HUES64 (cell line): ENCODE measurements at regions not wholly inside any gene's neighbourhood (a gene's known extent, or its start where the extent isn't known, plus 50 kb on each side); places are given as distances from the start of the nearest gene placed in this dataset.
"Not testable (repeated sequence)": the region's sequence is repeated elsewhere in the genome, so short reads cannot be mapped to it uniquely, and the experiment has no call there.

Source experiments
- H3K27ac ChIP-seq: 2 replicates; pipeline ENCODE4 v1.7.0; 2013; ENCODE audit warnings: low read depth, low read length, inconsistent platforms
- H3K27me3 ChIP-seq: 2 replicates; pipeline ENCODE4 v1.6.1; 2013; ENCODE audit warnings: mild to moderate bottlenecking, low read length; ENCODE audit not compliant: insufficient read depth
- H3K36me3 ChIP-seq: 2 replicates; pipeline ENCODE4 v1.6.1; 2013; ENCODE audit warnings: mild to moderate bottlenecking, low read length; ENCODE audit not compliant: insufficient read depth
- H3K4me1 ChIP-seq: 2 replicates; pipeline ENCODE4 v1.6.1; 2013; ENCODE audit warnings: mild to moderate bottlenecking, low read length, moderate library complexity; ENCODE audit not compliant: insufficient read depth
- H3K4me3 ChIP-seq: 2 replicates; pipeline ENCODE4 v1.5.1; 2013; ENCODE audit warnings: mild to moderate bottlenecking, low read length, moderate library complexity
- H3K9ac ChIP-seq: 2 replicates; pipeline ENCODE4 v1.6.1; 2013; ENCODE audit warnings: mild to moderate bottlenecking, low read depth, low read length
- H3K9me3 ChIP-seq: 2 replicates; pipeline ENCODE4 v1.6.1; 2013; ENCODE audit warnings: low read depth, low read length; ENCODE audit not compliant: insufficient read depth
- WGBS: fragments of 150-250, 120-280 bp; methylation state at CpG from one replicate; pipeline ENCODE4 v1.1.7; 2013; ENCODE audit warnings: missing lambda C conversion rate; 5-methylcytosine and 5-hydroxymethylcytosine counted together

DNA sequence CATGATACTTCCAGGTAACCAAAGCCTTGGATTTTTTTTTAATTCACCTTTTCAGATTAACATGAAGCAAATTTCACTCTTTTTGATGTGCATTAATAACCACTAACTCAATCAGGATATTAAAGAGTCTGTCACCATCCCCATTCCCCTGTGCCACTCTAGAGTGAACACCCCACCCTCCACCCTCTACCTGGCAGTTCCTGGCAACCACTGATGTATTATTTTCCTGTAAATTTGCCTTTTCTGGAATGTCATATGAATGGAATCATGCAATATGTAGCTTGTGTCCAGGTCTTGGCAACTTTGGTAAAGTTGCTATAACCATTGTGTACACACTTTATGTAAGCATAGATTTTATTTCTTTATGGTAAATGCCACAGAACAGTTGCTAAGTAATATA lies 627.6 kb downstream of the MCTP2 start:
- Histone ChIP-seq H3K9me3 (no peaks in the 10 kb centered on the region), H3K4me1 (0 out of 2 replicates have a peak, but pooled peaks cover 2% of the 10 kb centered on the region), H3K36me3 (no peaks in the 10 kb centered on the region), H3K27ac (no peak overlapping the region), H3K9ac (no peak overlapping the region), H3K27me3 (no peaks in the 10 kb centered on the region), H3K4me3 (no peak overlapping the region)

DNA sequence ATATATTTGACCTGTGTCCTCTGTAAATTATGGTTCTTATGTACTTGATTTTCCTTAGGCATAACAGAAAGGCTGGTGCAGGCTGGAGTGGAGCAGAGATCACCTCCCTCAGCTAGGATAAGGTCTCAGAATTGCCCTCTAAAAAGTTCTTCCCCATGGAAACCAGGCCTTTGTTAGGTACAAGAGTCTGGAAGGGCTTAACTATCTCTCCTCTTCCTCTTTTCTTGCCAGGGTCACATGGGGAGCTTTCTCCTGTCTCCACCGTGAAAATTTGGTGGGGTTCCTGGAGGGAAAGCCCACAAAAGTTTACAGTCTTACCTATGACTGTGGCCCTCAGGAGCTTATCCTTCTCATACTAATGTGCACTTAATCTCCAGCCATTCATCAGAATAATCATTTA lies 633.2 kb downstream of the MCTP2 start:
- no peak overlapping the region for H3K4me3 ChIP-seq
- 100% methylated on average over 1 of the region's 1 CpG for WGBS

DNA sequence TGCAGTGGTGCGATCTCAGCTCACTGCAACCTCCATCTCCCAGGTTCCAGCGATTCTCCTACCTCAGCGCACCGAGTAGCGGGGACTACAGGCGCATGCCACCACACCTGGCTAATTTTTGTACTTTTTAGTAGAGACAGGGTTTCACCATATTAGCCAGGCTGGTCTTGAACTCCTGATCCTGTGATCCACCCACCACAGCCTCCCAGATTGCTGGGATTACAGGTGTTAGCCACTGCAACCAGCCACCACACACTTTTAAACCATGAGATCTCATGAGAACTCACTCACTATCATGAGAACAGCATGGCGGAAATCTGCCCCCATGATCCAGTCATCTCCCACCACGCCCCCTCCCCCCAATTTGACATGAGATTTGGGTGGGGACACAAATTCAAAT lies 636.9 kb downstream of the MCTP2 start:
- not testable (repeated sequence) for H3K27me3 ChIP-seq, H3K9me3 ChIP-seq, H3K4me3 ChIP-seq, H3K27ac ChIP-seq, H3K36me3 ChIP-seq, H3K4me1 ChIP-seq, H3K9ac ChIP-seq
- WGBS = 93% methylated on average over 8 of the region's 8 CpGs

More for the DNA sequence above, 633.2 kb downstream of the MCTP2 start:
- no peak overlapping the region for H3K9ac ChIP-seq
- no peak overlapping the region for H3K27ac ChIP-seq
- no peaks in the 10 kb centered on the region for H3K4me1 ChIP-seq
- no peaks in the 10 kb centered on the region for H3K9me3 ChIP-seq
- no peaks in the 10 kb centered on the region for H3K27me3 ChIP-seq
- H3K36me3 ChIP-seq = no peaks in the 10 kb centered on the region

DNA sequence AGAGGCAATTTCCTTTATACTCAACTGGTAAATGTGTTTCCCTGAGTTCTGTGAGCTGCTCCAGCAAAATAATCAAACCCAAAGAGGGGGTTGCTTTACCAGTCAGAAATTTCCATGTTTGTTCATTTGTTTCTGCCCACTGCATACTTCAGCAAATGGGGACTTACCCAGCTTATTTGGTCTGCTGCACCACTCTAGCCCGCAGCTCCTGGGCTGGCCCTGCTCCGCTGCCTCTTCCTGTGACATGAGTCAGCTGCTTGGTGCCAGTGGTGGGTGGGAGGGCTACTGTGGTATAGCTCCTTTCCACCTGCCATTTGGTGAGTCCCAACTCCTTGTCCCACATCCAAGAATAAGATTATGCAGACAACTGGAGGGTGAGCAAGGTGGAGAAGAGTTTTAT lies 644.2 kb downstream of the MCTP2 start:
- Histone ChIP-seq H3K27ac (no peak overlapping the region), H3K36me3 (no peaks in the 10 kb centered on the region), H3K4me3 (no peak overlapping the region), H3K9ac (no peak overlapping the region), H3K9me3 (peaks cover 27% of the 10 kb centered on the region), H3K27me3 (no peaks in the 10 kb centered on the region), H3K4me1 (no peaks in the 10 kb centered on the region)
- whole genome bisulfite sequencing = 96% methylated on average over 2 of the region's 2 CpGs

- H3K9ac ChIP-seq = no peak overlapping the region
- H3K27me3 ChIP-seq = no peaks in the 10 kb centered on the region
- H3K9me3 ChIP-seq = peaks cover 30% of the 10 kb centered on the region
- no peak overlapping the region for H3K4me3 ChIP-seq
- 98% methylated on average over 2 of the region's 2 CpGs for WGBS
- H3K27ac ChIP-seq = no peak overlapping the region
- no peaks in the 10 kb centered on the region for H3K4me1 ChIP-seq
- no peaks in the 10 kb centered on the region for H3K36me3 ChIP-seq
Observed at GRCh38 chr15:94877833-94878232, 646.5 kb downstream of the MCTP2 start.

DNA sequence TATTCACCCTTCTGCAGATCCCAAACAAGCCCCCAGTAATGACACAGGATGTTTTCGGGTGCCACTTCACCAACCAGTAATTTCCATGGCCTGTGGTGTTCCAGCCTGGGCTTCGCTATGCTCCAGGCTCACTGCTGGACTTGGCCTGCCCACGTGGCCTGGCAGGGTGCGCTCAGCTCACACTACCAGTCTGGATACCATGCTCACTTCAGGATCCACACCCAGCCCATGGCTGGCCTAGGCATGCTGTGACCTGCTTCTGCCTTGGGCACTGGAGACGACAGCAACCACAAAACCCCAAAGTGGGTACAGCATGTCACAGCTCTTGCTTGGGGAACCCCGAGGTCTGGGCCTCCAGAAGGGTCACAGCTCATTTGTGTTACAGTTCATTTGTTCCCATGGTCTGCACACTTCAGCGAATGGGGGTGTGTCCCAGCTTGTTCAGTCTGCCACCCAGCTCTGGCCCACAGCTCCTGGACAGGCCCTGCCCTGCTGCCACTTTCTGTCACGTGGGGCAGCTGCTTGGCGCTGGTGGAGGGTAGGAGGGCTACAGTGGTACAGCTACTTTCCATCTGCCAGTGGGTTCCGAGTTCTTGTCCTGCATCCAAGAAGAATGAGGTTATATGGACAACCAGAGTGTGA lies 650.8 kb downstream of the MCTP2 start:
- WGBS = 95% methylated on average over 10 of the region's 10 CpGs
- Histone ChIP-seq H3K4me1 (no peaks in the 10 kb centered on the region), H3K27ac (no peak overlapping the region), H3K9ac (no peak overlapping the region), H3K36me3 (no peaks in the 10 kb centered on the region), H3K4me3 (no peak overlapping the region), H3K27me3 (no peaks in the 10 kb centered on the region), H3K9me3 (peaks cover 39% of the 10 kb centered on the region)

DNA sequence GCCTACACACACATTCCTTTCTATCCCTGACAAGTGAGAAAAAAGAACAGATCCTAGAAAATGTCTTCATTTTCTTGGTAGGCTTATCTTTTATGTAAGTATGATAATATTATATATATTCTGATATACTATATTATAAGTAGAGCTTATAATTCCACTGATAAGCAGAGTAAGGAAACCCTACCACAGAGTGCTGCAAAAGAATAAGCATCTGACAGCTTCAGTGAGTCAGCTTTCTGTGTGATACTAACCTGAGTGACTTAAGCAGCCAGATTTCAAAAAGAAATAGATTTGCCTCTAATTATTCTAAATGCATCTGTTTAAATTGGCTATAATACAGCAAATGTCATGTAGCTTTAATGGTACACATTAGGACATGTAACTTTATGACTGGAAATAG lies 656.0 kb downstream of the MCTP2 start:
- no peaks in the 10 kb centered on the region for H3K27me3 ChIP-seq
- peaks cover 16% of the 10 kb centered on the region; the same call in 1 of the 2 replicates for H3K9me3 ChIP-seq

DNA sequence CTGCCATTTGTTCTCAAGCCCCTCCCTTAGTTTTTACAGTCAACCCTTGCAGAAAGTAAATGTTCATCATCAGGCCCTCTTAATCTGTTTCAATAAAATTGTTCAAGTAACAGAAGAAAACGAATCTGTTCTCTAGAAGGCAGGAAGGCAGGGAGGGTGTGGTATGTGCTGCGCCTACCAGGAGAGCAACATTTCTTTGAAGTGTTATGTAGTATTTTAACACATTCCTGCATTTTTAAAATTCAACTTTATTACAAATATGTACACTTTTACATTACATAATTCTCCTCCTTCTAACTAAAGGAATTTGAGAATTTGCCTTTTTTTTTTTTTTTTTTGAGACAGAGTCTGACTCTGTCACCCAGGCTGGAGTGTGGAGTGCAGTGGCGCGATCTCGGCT lies 657.8 kb downstream of the MCTP2 start:
- no peaks in the 10 kb centered on the region for H3K36me3 ChIP-seq
- H3K4me3 ChIP-seq = no peak overlapping the region
- 93% methylated on average over 5 of the region's 5 CpGs for WGBS
- H3K9ac ChIP-seq = no peak overlapping the region
- no peaks in the 10 kb centered on the region for H3K27me3 ChIP-seq
- H3K27ac ChIP-seq = no peak overlapping the region
- H3K4me1 ChIP-seq = no peaks in the 10 kb centered on the region
- peaks cover 9% of the 10 kb centered on the region; the same call in 1 of the 2 replicates for H3K9me3 ChIP-seq

More for the DNA sequence above, 656.0 kb downstream of the MCTP2 start:
- no peaks in the 10 kb centered on the region for H3K36me3 ChIP-seq
- H3K4me1 ChIP-seq = no peaks in the 10 kb centered on the region
- no peak overlapping the region for H3K27ac ChIP-seq
- H3K9ac ChIP-seq = no peak overlapping the region
- no peak overlapping the region for H3K4me3 ChIP-seq

DNA sequence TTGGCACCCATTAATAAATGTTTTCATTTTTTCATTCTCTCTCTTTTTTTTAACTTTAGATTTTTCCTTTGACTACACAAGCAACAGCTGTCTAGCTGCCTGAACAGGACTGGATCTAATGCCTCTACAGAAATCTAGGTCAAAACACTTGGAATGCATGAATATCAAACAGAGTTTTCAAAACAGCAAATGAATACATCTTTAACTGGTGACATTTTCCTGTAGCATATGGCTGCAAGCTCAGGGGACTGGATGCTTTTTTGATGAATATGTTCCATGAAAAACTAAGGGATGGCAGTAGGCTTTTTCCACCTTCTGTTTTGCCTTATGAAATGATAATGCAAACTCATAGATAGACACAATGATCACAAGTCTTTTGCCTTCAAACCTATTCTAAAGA lies 661.7 kb downstream of the MCTP2 start:
- Histone ChIP-seq H3K9me3 (0 out of 2 replicates have a peak, but pooled peaks cover 4% of the 10 kb centered on the region), H3K36me3 (no peaks in the 10 kb centered on the region), H3K27ac (no peak overlapping the region), H3K9ac (no peak overlapping the region), H3K4me3 (no peak overlapping the region), H3K4me1 (no peaks in the 10 kb centered on the region), H3K27me3 (no peaks in the 10 kb centered on the region)

GRCh38 chr15:94894056-94894455 lies 662.7 kb downstream of the MCTP2 start:
- Histone ChIP-seq H3K4me1 (no peaks in the 10 kb centered on the region), H3K4me3 (no peak overlapping the region), H3K27me3 (no peaks in the 10 kb centered on the region), H3K9me3 (0 out of 2 replicates have a peak, but pooled peaks cover 4% of the 10 kb centered on the region), H3K36me3 (no peaks in the 10 kb centered on the region), H3K27ac (no peak overlapping the region), H3K9ac (no peak overlapping the region)
- WGBS = 94% methylated on average over 3 of the region's 3 CpGs

DNA sequence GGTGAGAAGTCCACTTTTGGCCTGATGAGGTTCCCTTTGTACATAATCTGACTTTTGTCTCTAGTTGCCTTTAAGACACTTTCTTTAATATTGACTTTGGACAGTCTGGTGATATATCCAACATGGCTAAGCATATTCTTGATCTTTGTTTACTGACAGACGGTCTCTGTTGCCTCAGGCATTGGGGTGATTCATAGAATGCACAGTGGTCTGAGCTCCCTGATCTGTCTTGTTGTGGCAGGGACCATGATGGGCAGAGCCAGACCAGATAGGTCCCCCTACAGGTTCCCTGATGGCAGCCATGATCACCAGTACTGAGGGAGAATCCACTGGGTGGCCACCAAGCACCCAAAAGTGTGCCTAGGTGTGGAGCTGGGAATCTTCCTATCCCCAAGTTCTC lies 678.1 kb downstream of the MCTP2 start:
- Histone ChIP-seq H3K27me3 (no peaks in the 10 kb centered on the region), H3K9ac (no peak overlapping the region), H3K4me3 (no peak overlapping the region), H3K27ac (no peak overlapping the region), H3K4me1 (no peaks in the 10 kb centered on the region), H3K9me3 (no peaks in the 10 kb centered on the region), H3K36me3 (no peaks in the 10 kb centered on the region)
- 96% methylated on average over 1 of the region's 1 CpG for WGBS

GRCh38 chr15:94910166-94910565 lies 678.8 kb downstream of the MCTP2 start:
- Histone ChIP-seq H3K9ac (no peak overlapping the region), H3K4me1 (no peaks in the 10 kb centered on the region), H3K36me3 (no peaks in the 10 kb centered on the region), H3K9me3 (no peaks in the 10 kb centered on the region), H3K4me3 (no peak overlapping the region), H3K27me3 (no peaks in the 10 kb centered on the region), H3K27ac (no peak overlapping the region)
